ENCODE measurements at regions not wholly inside any gene's neighbourhood (a gene's known extent, or its start where the extent isn't known, plus 50 kb on each side); places are given as distances from the start of the nearest gene placed in this dataset.
"Not testable (repeated sequence)": the region's sequence is repeated elsewhere in the genome, so short reads cannot be mapped to it uniquely, and the experiment has no call there.

DNA sequence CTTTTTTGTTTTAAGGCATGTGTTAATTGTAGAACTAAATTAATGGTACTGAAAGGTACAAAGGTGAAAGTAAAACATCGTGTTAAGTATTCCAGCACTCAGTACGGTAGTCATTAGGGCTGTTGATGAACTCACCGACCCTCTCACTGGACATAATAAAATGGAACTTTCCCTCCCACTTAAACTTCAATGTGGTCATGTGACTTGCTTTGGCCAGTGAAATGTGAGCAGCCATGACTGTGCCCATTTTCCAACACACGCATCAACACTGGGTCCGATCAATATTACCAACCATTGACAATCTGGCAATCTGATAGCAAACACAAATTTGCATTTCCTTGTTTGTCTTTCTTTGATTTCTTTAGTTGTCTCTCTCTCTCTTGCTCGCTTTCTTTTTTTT, 125.1 kb downstream of the SPP2 start:
- Histone ChIP-seq H3K27me3 (no peaks in the 10 kb centered on the region), H3K4me1 (no peaks in the 10 kb centered on the region), H3K4me3 (no peak overlapping the region), H3K9me3 (no peaks in the 10 kb centered on the region), H3K36me3 (no peaks in the 10 kb centered on the region), H3K27ac (no peak overlapping the region)
- DNase-seq: no peak
- intact Hi-C loops (cut with DNase I; ENCODE audit: low total_unique reads): no loop called here
- TF ChIP-seq CTCF (IDR thresholded peaks at IDR 0.05): no peak

GRCh38 chr2:234174742-234175141, 124.2 kb downstream of the SPP2 start:
- H3K27me3 ChIP-seq: no peaks in the 10 kb centered on the region
- H3K27ac ChIP-seq: no peak overlapping the region
- H3K4me3 ChIP-seq: no peak overlapping the region
- H3K36me3 ChIP-seq: no peaks in the 10 kb centered on the region
- no peak for DNase-seq
- no peaks in the 10 kb centered on the region for H3K9me3 ChIP-seq
- intact Hi-C loops (cut with DNase I; ENCODE audit: low total_unique reads): no loop called here
- TF ChIP-seq CTCF (IDR thresholded peaks at IDR 0.05): no peak
- H3K4me1 ChIP-seq: no peaks in the 10 kb centered on the region

DNA sequence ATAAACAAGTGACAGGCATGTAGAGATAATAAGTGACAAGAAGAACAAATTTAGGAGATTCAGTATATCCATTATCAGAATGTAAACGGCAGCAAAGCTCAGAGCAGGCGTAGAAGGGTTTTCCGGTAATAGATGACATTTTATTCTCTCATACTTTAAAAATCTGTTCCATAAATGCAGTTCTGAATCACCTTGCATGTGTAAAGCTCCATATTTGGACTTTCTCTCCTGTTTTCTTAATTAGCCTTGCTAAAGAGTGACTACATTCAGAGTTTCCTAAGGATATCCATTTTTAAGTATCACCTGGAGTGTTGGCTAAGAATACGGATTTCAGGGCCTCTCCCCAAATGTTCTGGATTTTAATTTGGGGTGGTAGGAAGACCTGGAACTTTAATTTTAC, 122.0 kb downstream of the SPP2 start:
- no peaks in the 10 kb centered on the region for H3K9me3 ChIP-seq
- H3K4me3 ChIP-seq: no peak overlapping the region
- no peaks in the 10 kb centered on the region for H3K4me1 ChIP-seq
- no peaks in the 10 kb centered on the region for H3K36me3 ChIP-seq
- no peaks in the 10 kb centered on the region for H3K27me3 ChIP-seq
- no peak overlapping the region for H3K27ac ChIP-seq
- intact Hi-C loops (cut with DNase I; ENCODE audit: low total_unique reads): no loop called here
- no peak for TF ChIP-seq CTCF (IDR thresholded peaks at IDR 0.05)
- no peak for DNase-seq

DNA sequence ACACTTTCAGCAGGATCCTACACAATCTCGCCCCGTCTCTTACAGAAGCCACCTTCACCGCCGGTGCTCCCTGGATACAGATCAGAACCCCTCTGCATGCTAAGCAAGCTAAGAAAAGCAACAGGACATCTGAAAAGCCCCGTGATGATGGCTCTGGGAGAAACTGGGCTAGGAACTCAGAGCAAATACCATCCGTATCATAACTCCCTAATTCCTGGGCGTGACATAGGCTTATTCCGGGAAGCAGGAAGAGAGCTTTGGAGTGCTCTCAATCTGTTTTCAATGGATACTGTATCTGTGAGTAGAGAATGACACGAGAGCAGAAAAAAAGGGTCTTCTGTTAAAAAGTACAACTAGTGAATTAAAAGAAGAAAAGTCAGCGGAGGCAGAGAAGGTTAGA, 121.6 kb downstream of the SPP2 start:
- DNase-seq: no peak
- Histone ChIP-seq H3K4me1 (no peaks in the 10 kb centered on the region), H3K9me3 (no peaks in the 10 kb centered on the region), H3K27me3 (no peaks in the 10 kb centered on the region), H3K27ac (no peak overlapping the region), H3K36me3 (no peaks in the 10 kb centered on the region), H3K4me3 (no peak overlapping the region)
- intact Hi-C loops (cut with DNase I; ENCODE audit: low total_unique reads): no loop called here
- TF ChIP-seq CTCF (IDR thresholded peaks at IDR 0.05): no peak

DNA sequence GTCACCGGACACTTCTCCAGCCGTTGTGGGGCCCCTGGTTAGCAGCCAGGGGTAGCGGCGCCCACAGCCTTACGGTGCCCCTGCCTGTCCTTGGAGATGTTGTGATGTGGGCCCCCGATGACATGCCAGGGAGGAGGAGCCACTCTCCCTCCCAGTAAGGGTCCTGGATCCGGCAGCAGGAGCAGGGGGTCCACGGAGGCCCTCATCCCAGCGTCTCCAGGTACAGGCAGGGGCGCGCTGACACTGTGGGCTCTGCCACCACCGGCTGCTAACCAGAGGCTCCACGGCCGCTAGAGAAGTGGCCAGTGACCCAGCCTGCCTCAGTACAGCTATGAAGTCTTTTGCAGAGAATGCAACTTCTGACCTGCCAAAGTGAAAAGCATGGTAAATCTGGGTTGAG, 121.2 kb downstream of the SPP2 start:
- no peak for TF ChIP-seq CTCF (IDR thresholded peaks at IDR 0.05)
- DNase-seq: no peak
- Histone ChIP-seq H3K4me3 (no peak overlapping the region), H3K27ac (no peak overlapping the region), H3K36me3 (no peaks in the 10 kb centered on the region), H3K27me3 (no peaks in the 10 kb centered on the region), H3K9me3 (no peaks in the 10 kb centered on the region), H3K4me1 (no peaks in the 10 kb centered on the region)
- intact Hi-C loops (cut with DNase I; ENCODE audit: low total_unique reads): no loop called here

DNA sequence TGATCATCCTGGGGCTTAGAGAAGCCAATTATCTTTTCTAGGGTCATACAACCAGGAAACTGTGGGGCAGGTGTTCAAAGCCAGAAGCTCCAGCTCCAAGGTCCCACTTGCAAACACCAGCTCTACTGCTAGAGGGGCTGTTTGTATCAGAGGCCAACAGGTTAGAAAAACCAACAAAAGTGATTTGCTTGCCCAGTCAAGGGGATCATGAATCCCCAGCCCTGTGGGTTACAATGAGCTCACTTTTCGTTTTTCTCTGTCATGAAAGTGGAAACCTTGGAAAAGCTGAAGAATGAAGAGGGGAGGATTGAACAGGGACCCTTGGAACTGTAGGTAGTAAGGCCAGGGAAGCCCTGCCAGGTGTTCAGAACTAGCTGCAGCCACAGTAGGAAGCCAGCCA, 119.2 kb downstream of the SPP2 start:
- DNase-seq: no peak
- Histone ChIP-seq H3K27me3 (no peaks in the 10 kb centered on the region), H3K4me1 (no peaks in the 10 kb centered on the region), H3K9me3 (no peaks in the 10 kb centered on the region), H3K36me3 (no peaks in the 10 kb centered on the region), H3K27ac (no peak overlapping the region), H3K4me3 (no peak overlapping the region)
- intact Hi-C loops (cut with DNase I; ENCODE audit: low total_unique reads): no loop called here
- TF ChIP-seq CTCF (IDR thresholded peaks at IDR 0.05): no peak

DNA sequence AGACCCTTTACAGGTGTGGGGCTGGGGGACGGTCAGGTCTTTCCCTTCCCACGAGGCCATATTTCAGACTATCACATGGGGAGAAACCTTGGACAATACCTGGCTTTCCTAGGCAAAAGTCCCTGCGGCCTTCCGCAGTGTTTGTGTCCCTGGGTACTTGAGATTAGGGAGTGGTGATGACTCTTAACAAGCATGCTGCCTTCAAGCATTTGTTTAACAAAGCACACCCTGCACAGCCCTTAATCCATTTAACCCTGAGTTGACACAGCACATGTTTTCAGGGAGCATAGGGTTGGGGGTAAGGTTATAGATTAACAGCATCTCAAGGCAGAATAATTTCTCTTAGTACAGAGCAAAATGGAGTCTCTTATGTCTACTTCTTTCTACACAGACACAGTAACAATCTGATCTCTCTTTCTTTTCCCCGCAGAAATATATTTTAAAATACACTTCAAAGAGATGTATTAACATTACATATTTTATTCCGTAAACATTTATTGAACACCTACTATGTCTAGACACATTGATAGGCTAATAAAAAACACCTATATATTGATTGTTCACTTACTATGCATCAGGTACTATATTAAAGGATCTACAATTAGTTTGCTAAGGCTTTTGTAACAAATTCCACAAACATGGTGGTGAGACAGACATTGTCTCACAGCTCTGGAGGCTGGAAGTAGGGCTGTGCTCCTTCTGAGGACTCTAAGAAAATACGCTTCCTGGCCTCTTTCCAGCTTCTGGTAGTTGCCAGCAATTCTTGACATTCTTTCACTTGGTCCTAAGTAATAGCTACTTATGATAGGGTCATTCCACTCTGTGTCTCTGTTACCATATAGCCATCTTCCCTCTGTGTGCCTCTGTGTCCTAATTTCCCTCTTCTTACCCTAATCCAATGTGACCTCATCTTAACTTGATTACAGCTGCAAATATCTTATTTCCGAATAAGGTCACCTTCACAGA, 118.4 kb downstream of the SPP2 start:
- intact Hi-C loops (cut with DNase I; ENCODE audit: low total_unique reads); H3K27me3 ChIP-seq; H3K4me3 ChIP-seq; H3K36me3 ChIP-seq; DNase-seq; H3K27ac ChIP-seq; H3K4me1 ChIP-seq; H3K9me3 ChIP-seq: not testable (repeated sequence)

Data from tibial artery (tissue), 4 donors.